NOMO-1 (cell line): ENCODE measurements at regions not wholly inside any gene's neighbourhood (a gene's known extent, or its start where the extent isn't known, plus 50 kb on each side); places are given as distances from the start of the nearest gene placed in this dataset.
A peak's percentile ranks its signal among the peaks of the same experiment; 100 is the strongest.

Source experiments
- DNase-seq, 2 experiments: peaks; one replicate each; lab custom pipeline; 2025; ENCODE audit not compliant: unreplicated experiment in 2 of 2; lab: John Stamatoyannopoulos, UW

GRCh38 chr11:59263225-59263894, 50.6 kb upstream of the MPEG1 start:
- peak; percentile 22 to 26 for DNase-seq
